Peyer's patch (tissue), 4 donors: ENCODE measurements at regions not wholly inside any gene's neighbourhood (a gene's known extent, or its start where the extent isn't known, plus 50 kb on each side); places are given as distances from the start of the nearest gene placed in this dataset.

ENCODE experiments used
- DNase-seq, 3 donors: peaks; one replicate each; pipeline ENCODE4 v3.0.0-alpha.2; 2017 to 2019
- H3K27ac ChIP-seq, 4 donors: fragments of 200-600 bp; sonication (generic); one replicate each; pipeline ENCODE4 v1.5.1; 2016 to 2019
- H3K27me3 ChIP-seq, 2 donors: fragments of 200-600 bp; sonication (generic); one replicate each; pipeline ENCODE4 v1.5.1; 2019
- H3K36me3 ChIP-seq, 3 donors: fragments of 200-600 bp; sonication (generic); one replicate each; pipeline ENCODE4 v1.5.1; 2016 to 2019
- H3K4me1 ChIP-seq, 4 donors: fragments of 200-600 bp; sonication (generic); one replicate each; pipeline ENCODE4 v1.5.1; 2016 to 2019
- H3K4me3 ChIP-seq, 4 donors: fragments of 200-600 bp; sonication (generic); 1 replicate in 3 of 4; 2 replicates in 1 of 4; pipeline ENCODE4 v1.5.1; 2016 to 2019; ENCODE audit warnings: mild to moderate bottlenecking in 1 of 4
- H3K9me3 ChIP-seq, 4 donors: fragments of 200-600 bp; sonication (generic); one replicate each; pipeline ENCODE4 v1.5.1; 2016 to 2019; ENCODE audit warnings: mild to moderate bottlenecking in 1 of 4
- POLR2A ChIP-seq, 2 donors: fragments of 450-650 bp; IDR thresholded peaks; one replicate each; pipeline ENCODE4 v1.5.1; 2017; ENCODE audit warnings: antibody characterized with exemption in 2 of 2, mild to moderate bottlenecking in 2 of 2, moderate library complexity in 2 of 2
- TF ChIP-seq, protein P1 (sequence below), 6 experiments: fragments of 450-650 bp in 4 of 6; fragments of 200-600 bp in 2 of 6; sonication (generic) in 1 of 6; IDR thresholded peaks; one replicate each; pipeline ENCODE4 v1.5.1; 2017 to 2019; ENCODE audit warnings: antibody characterized with exemption in 6 of 6, mild to moderate bottlenecking in 3 of 6, moderate library complexity in 1 of 6

DNA sequence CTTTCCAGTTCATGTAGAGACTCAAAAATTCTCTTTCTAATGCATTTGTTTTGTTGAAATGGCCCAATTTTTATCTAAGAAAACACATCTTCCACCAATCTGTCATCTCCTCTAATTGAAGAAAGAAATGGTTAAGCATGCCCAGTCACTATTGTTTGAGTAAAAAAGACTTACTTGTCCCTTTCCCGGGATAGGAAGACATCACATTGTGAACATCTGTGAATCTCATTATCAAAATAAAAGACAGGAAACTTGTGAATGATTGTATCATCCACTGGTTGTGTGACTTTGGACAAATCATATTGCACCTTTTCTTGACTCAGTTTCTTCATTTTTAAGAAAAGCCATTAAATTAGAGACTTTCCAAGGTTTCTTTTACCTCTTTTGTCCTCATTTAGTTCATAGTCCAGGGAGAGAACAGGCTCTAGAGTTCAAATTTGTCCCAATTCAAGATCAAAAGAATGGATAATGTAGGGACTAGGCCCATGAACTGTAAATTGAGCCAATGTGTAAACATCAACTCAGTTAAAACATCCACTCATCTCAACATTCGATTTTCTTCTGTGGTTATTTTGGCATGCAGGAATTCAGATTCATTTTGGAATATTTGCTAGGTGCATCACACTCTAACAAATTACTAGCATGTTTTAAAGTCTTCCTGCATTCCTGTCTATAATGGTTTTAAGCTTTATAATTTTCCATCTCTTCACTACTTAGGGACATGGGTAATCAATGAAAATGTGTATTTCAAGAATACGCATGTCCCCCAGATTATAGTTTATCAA lies 838.0 kb upstream of the WWC1 start:
- TF ChIP-seq, protein P1, sequence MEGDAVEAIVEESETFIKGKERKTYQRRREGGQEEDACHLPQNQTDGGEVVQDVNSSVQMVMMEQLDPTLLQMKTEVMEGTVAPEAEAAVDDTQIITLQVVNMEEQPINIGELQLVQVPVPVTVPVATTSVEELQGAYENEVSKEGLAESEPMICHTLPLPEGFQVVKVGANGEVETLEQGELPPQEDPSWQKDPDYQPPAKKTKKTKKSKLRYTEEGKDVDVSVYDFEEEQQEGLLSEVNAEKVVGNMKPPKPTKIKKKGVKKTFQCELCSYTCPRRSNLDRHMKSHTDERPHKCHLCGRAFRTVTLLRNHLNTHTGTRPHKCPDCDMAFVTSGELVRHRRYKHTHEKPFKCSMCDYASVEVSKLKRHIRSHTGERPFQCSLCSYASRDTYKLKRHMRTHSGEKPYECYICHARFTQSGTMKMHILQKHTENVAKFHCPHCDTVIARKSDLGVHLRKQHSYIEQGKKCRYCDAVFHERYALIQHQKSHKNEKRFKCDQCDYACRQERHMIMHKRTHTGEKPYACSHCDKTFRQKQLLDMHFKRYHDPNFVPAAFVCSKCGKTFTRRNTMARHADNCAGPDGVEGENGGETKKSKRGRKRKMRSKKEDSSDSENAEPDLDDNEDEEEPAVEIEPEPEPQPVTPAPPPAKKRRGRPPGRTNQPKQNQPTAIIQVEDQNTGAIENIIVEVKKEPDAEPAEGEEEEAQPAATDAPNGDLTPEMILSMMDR (IDR thresholded peaks at IDR 0.05) = no peak
- TF ChIP-seq POLR2A (IDR thresholded peaks at IDR 0.05) = no peak
- no peaks in the 10 kb centered on the region for H3K36me3 ChIP-seq
- no peaks in the 10 kb centered on the region for H3K9me3 ChIP-seq
- no peaks in the 10 kb centered on the region for H3K4me1 ChIP-seq
- DNase-seq = no peak
- H3K27me3 ChIP-seq = no peaks in the 10 kb centered on the region
- no peak overlapping the region for H3K27ac ChIP-seq
- H3K4me3 ChIP-seq = no peak overlapping the region

DNA sequence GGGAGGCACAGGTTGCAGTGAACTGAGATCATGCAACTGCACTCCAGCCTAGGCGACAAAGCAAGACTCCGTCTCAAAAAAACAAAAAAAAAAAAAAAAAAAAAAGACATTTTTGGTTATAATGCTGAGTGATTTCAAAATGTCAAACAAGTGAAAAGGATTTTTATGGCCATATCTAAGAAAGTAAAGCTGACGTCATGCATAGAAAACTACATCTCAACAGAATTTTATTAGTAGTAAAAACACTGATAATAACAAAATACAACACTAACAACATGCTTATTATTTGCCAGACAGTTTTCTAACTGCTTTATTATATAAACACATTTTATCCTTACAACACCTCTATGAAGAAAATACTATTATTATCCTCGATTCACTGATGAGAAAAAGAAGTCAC lies 833.0 kb upstream of the WWC1 start:
- H3K9me3 ChIP-seq = no peaks in the 10 kb centered on the region
- H3K4me1 ChIP-seq = no peaks in the 10 kb centered on the region
- TF ChIP-seq, protein P1 (IDR thresholded peaks at IDR 0.05) = no peak
- no peak for TF ChIP-seq POLR2A (IDR thresholded peaks at IDR 0.05)
- DNase-seq = no peak
- no peaks in the 10 kb centered on the region for H3K36me3 ChIP-seq
- no peak overlapping the region for H3K4me3 ChIP-seq
- H3K27ac ChIP-seq = no peak overlapping the region
- H3K27me3 ChIP-seq = no peaks in the 10 kb centered on the region

DNA sequence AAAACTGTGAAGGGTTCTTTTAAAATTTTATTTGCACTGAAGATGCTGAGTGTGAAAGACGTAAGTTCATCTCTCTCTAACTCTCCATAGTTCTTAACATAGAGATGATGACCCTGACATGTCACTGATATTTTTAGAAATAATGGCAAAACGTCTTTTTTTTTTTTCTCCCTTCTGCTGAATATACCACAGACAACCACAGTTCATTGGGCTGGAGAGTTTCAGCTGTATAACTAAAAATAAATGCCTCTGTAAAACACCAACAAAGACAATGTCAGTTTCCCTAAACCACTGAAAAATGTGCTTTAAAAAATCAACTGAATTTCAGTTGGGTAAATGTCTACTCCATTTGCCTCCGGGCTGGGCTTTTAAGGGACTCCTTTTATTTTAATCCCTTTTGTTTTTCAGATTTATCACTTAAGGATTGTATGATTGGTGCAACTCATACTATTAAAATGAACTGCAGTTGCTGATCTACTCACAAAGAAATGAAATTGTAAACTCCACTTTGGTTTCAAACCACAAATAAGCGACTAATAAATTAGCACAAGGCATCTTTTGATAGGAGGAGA lies 830.9 kb upstream of the WWC1 start:
- no peak overlapping the region for H3K27ac ChIP-seq
- H3K4me3 ChIP-seq = no peak overlapping the region
- H3K36me3 ChIP-seq = no peaks in the 10 kb centered on the region
- no peaks in the 10 kb centered on the region for H3K27me3 ChIP-seq
- DNase-seq = no peak
- no peaks in the 10 kb centered on the region for H3K9me3 ChIP-seq
- no peak for TF ChIP-seq POLR2A (IDR thresholded peaks at IDR 0.05)
- TF ChIP-seq, protein P1 (IDR thresholded peaks at IDR 0.05) = no peak
- H3K4me1 ChIP-seq = no peaks in the 10 kb centered on the region

DNA sequence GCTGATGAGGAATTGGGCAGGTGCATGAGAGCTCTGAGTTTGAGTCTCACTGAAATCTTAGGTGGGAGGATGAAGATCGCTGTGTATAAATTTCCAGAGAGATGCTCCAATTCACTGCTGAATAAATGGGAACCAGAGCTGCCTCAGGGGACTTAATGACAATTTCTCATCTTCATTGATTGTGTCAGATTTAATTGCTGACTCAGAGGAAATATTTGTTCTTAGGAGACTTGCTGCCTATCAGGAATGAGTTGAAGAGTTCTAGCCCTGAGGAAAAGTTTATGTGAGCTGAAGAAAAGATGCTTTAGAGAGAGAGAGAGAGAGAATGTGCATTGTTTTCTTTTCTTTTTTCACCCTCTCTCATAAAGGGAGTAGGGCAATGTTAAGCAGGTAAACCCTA lies 827.5 kb upstream of the WWC1 start:
- Histone ChIP-seq H3K4me1 (no peaks in the 10 kb centered on the region), H3K27me3 (no peaks in the 10 kb centered on the region), H3K4me3 (no peak overlapping the region), H3K9me3 (no peaks in the 10 kb centered on the region), H3K27ac (no peak overlapping the region), H3K36me3 (no peaks in the 10 kb centered on the region)
- no peak for DNase-seq
- TF ChIP-seq, protein P1 (IDR thresholded peaks at IDR 0.05) = no peak
- TF ChIP-seq POLR2A (IDR thresholded peaks at IDR 0.05) = no peak

DNA sequence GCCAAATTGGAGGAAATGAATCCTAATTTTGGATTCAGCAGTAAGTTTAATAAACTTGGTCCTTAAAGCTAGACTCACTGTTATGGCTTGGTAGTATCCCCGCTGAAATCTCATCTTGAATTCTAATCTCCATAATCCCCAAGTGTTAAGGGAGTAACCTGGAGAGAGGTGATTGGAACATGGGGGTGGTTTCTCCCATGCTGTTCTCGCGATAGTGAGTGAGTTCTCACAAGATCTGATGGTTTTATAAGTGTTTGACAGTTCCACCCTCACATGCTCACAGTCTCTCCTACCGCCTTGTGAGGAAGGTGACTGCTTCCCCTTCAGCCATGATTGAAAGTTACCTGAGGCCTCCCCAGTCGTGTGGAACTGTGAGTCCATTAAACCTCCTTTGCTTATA lies 824.5 kb upstream of the WWC1 start:
- Histone ChIP-seq H3K36me3 (no peaks in the 10 kb centered on the region), H3K27me3 (no peaks in the 10 kb centered on the region), H3K27ac (no peak overlapping the region), H3K4me1 (no peaks in the 10 kb centered on the region), H3K4me3 (no peak overlapping the region), H3K9me3 (no peaks in the 10 kb centered on the region)
- no peak for DNase-seq
- no peak for TF ChIP-seq POLR2A (IDR thresholded peaks at IDR 0.05)
- TF ChIP-seq, protein P1 (IDR thresholded peaks at IDR 0.05) = no peak
